CD1c-positive myeloid dendritic cell (primary cell): ENCODE measurements at regions not wholly inside any gene's neighbourhood (a gene's known extent, or its start where the extent isn't known, plus 50 kb on each side); places are given as distances from the start of the nearest gene placed in this dataset.

Source experiments
- DNase-seq: peaks from one replicate; pipeline ENCODE4 v3.0.0-alpha.2; 2016; ENCODE audit errors: extremely low spot score

DNA sequence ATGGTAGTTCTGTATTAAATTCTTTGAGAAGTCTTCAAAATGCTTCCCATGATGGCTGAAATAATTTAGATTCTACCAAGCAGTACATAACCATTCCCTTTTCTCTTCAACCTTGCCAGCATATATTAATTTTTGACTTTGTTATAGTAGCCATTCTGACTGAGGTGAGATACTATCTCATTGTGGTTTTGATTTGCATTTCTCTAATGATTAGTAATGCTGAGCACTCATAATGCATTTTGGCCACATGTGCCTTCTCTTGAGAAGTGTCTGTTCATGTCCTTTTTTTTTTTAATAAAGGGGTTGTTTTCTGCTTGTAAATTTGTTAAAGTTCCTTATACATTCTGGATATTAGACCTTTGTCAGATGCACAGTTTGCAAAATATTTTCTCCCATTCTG lies 173.9 kb downstream of the CALCRL start:
- no peak for DNase-seq

DNA sequence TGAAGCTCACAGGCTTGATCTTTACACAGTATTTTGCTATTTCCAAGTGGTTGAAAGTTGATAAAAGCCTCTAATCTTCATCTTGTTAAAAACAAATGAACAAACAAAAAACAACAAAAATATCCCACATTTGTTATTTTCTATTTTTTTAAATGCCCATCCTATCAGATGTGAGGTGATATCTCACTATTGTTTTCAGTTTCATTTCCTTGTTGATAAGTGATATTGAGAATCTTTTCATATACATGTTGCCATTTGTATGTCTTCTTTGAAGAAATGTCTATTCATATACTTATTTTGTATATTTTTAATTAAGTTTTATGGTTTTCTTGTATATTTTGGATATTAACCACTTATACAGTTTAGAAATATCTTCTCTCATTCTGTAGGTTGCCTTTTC lies 175.8 kb downstream of the CALCRL start:
- no peak for DNase-seq

DNA sequence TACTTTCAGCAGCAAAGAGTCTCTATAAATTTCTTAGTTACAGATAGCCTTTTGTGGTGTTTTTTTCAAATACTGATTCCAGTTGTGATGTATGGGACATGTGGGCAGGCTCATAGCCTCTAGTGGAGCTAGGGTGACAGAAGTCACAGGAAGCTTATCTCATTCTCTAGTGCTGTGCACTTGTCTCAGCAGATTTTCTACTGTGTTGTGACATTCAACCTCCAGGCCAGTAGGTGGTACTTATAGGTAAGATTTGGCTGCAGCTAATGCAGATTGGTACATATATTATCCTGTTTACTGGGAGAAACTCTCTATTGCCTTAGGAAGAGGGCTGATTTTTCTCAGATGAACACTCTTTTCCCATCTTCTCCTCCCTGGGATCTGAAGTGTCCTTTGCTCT lies 176.2 kb downstream of the CALCRL start:
- no peak for DNase-seq

DNA sequence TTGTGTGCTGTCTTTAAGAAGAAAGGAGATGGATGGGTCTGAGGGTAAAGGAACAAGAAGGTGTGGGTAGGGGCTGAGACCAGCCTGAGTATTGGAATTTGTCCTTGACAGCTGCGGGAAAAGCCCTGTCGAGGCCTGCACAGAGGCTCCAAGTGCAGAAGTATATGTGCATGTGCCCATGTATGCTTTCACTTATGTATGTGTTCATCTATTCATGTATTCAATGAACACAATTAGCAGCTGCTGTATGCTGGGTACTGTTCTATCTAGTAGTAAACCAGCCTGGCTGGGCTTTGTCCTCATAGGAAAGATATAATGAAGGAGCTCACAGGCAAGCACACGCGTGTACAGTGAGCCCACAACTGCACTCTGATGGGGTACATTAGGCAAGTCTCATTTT lies 181.4 kb downstream of the CALCRL start:
- DNase-seq: no peak

DNA sequence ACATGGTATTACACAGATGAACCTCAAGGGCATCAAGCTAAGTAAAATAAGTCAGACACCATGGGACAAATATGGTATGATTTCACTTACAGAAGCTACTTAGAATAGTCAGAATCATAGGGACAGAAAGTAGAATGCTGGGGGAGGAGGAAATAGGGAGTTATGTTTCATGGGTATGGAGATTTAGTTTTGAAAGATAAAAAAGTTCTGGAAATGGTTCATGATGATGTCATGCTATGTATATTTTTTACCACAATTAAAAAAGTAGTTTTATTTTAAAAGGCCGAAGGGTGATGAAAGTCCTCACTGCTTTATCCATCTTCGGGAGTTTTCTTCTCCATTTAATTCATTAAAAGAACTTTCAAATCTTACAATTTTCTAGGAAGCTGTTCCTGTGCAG lies 181.9 kb downstream of the CALCRL start:
- DNase-seq: no peak

DNA sequence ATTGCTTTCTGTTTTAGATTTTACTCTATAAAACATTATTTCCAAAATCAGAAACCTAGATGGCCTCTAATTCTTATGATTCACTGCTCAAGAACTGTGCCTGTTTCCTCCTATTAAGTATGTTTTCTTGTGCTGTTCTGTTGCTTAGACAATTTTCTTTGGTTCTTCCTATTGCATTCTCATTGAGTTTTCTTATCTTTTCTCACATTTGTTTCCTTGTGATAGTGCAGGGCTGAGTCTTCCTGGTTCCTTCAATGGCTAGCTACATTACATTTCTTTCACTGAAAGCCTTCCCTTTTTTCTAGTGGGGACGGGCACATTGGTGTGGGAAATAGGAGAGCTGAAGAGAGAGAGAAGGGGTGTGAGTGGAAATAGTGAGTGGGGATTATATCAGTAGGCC lies 183.4 kb downstream of the CALCRL start:
- DNase-seq: no peak

DNA sequence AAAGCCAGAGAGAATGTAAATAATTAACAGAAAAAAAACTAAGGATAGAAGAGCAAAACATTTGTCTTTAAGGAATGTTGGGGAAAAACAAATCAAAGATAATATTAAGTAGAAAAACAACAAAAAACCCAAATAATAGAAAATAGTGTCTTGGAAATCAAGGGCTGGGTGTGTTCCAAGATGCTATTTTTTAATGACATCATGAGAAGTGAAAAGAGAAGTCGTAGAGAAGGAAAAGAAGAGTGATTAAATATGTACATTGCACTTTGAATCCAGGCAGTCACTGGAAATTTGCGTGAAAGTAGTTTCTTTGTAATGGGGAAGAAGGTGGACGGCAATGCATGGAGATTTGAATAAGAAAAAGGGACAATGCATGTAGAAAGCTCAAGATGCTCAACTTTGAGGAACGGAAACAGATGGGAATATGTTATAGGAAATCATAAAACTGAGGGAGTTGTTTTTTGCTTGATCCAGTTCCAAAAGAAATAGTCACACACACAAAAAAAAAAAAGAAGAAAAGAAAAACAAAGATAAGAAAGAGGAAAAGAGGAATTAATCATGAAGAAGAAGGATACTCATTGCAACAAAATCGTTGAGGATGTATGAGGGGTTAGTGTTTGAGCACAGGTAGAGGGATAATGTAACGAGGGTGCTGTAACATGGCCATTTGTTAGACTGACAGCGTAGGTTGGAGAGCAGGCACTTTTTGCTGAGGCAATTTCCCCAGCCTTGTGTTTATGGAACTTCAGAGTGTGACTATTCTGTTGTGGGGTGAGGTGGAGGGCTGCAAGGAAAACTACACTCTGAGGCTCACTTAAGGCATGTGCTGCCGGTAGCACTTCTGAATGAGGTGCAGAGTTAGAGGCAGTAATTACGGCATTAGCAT lies 184.1 kb downstream of the CALCRL start:
- no peak for DNase-seq

DNA sequence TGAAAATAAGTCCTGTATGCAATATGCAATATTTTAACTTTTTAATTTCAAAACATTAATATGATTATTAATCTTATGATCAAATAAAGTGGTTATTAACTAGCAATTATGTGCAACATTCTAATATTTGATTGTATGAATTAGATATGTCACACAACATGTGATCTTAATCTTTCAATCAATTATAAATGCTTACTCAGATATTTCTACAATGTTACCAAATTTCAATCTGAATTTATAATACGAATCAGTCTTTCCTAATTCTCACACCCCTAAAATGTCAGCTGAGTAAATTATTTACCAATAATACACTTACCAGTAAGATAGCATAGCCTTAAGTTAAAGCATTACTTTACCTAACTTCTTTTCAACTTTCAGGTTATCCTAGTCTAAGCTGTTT lies 186.3 kb downstream of the CALCRL start:
- no peak for DNase-seq

DNA sequence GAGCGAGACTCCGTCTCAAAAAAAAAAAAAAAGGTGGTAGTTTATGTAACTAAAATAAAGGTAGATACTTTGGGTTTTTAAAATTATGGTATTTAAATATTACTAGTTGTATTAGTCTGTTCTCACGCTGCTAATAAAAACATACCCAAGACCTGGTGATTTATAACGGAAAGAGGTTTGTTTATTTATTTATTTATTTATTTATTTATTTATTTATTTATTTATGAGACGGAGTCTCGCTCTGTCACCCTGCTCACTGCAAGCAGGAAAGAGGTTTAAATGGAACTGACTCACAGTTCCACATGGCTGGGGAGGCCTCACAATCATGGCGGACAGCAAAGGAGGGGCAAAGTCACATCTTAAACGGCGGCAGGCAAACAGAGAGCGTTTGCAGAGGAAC lies 196.0 kb downstream of the CALCRL start:
- DNase-seq: no peak

DNA sequence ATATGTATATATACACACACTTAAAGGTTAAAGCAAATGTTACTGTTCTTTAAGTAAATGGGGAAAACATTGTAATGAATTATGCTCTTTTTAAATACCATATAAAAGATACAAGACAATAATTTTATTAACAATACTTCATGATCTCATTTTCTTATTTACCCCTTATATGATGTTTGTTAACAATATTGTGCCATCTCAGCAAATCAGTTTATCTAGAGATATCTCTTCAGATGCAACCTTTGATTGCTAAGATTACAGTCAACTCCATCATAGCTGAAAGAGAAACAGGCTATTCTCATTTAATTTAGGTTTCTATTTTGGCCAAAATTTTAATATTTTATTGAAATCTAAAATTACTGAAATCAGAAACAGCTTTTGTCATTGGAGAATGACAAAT lies 197.9 kb downstream of the CALCRL start:
- no peak for DNase-seq

DNA sequence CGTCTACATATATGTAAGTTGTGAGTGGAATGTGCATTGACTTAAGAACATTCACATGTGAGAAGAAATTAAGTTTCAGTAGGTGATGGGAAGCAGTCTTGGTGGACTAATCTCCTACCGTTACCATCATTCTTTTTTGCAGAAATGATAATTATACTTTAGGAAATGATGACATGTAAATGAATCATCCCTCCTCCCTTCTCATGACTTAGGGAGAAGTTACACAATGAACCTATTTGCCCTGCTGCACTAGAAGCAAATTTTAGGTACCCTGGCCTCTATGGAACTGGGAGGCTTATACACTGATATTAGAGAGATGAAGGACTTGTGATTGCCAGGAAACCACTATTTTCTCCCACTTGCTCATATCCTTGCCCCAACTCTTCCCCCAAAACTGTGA lies 214.2 kb downstream of the CALCRL start:
- DNase-seq: no peak

DNA sequence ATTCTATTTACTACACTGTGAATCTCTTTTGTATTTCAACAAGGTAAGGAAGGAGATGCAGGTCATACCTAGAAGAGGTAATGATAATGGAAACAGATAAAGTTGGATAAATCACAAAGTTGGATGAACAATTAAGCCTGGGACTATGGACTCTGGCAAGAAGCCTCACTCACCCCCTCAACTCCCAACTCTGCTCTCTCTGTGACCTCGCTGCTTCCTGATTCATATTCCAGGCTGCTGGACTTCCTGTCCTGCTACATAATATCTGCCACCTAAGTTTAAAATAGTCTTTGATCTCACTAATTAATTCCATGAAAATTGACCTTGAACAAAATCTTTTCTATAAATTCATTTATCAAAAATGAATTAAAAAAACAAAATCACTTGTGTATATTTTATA lies 215.3 kb downstream of the CALCRL start:
- no peak for DNase-seq

DNA sequence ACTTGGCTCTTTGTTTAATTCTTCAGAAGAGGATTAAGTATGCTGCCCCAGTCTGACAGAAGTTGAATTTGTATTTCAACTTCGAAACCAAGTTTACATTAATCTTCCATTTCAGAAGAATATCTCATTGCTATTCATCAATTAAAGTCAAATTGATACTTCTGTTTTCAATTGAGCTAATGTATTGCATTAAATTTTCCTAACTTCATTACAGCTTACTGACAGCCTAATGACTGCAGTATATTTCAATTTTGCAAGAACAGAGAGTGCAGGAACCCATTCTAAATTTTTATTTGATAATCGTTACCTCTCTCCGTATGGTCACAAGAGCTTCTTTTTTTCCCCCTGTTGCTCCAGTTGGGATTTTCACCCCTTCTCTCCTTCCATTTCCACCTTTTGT lies 218.0 kb downstream of the CALCRL start:
- DNase-seq: no peak

DNA sequence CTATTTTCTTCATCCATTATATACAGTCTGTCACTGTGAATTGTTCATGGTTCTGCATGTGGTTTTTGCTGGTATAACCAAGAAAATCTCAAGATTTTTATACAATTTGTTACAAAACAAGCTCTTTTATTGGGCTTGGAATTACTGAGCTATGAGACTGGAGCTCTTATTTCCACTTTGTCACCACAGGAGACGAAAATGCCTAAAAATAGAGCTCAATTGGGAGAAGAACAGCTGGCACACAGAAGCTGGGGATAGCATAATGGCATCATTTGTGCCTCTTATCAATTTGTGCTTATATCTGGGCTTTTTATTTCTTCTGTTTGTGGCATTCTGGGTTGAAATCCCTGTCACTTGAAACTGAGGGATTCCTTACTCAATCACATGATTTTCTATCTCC lies 219.1 kb downstream of the CALCRL start:
- DNase-seq: no peak

DNA sequence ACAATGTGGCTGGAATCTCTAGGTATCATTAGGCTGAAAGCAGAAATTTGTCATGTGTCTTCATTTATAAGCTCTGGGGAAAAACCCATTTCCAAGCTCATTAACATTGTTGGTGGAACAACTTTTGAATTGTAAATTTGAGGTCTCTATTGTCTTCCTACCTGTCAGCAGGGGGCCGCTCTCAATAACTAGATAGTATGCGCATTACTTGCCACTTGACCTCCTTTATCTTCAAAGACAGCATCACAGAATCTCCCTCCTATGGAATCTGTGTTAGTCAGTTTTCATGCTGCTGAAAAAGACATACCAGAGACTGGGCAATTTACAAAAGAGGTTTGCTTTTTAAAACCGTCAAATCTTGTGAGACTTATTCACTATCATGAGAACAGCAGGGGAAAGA lies 223.1 kb downstream of the CALCRL start:
- no peak for DNase-seq

DNA sequence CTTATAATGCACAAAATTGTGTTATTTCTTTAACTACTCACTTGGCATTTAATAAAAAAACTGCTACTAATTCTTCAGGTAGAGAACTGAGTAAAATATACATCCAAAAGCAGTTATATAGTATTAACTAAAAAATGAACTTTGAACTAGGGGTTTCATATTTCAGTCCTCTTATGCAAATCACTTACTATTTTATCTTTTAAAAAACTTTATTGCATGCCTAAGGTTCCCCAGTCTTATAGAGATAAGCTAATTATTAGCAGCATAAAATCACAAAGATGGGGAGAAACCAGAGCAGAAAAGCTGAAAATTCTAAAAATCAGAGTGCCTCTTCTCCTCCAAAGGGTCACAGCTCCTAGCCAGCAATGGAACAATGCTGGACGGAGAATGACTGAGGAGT lies 228.0 kb downstream of the CALCRL start:
- no peak for DNase-seq

DNA sequence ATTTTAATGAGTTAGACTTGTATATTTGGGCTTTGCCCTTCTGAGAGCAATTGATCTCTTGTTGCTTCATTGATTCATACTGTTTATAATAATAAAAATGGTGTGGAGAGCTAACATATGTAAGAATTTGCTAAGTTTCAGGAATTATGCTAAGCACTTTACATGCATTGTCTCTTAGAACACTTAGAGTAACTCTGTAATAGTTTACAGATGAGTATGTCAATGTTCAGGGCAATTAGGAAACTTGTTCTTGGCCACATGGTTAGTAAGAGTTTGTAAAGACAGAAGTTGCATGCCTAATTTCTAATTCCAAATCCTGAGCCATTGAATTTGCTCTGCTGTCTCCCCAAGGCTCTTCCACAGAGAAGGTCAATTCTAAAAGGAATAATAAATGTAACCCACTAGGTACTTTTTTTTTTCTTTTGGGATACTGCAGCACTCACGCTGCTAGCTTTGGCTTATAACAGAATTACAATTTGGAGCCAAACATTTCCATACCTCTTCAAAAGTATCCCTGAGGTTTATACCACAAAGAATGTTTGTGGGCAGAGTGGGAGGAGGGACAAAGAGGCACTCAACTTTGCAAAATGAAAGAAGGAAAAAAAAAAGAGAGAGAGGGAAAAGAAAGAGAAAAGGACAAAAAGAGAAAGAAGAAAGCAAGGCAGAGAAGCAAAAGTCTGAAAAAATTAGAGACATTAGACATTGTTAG lies 232.4 kb downstream of the CALCRL start:
- no peak for DNase-seq

DNA sequence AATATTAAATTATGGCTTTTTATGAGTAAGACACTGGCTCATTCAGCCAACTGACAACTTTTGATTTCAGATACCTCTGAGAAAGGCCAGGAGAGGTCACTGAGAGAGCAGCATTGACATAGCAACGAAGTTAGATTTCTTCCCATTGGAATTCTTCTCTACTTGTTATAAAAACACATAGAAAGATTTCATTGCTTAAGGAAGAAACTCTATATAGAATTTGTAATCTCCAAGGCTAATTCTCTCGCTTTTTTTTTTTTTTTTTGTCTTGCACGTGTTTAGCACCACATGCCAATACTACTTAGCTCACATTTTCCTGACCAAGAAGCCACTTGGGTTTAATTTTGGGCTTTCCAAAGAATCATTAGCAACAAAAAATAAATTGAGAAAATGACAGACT lies 233.7 kb downstream of the CALCRL start:
- DNase-seq: no peak

DNA sequence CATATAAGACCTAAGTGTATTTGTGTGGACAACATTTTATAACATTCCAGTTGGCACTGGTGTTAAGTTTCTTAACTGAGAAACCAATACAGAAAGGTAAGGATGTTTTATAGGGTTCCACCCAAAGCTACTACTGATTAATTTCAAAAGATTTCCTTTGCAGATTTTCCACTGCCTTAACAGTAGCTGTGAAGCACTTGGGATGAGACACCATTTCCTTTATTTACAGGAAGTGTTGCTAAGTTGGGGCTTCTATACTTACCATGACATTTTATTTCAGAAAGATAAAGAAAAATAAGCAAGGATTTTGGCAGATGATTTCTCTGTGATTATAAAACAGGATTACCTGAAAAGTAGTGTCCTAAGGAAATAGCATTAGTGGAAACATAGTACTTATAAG lies 234.3 kb downstream of the CALCRL start:
- DNase-seq: no peak

DNA sequence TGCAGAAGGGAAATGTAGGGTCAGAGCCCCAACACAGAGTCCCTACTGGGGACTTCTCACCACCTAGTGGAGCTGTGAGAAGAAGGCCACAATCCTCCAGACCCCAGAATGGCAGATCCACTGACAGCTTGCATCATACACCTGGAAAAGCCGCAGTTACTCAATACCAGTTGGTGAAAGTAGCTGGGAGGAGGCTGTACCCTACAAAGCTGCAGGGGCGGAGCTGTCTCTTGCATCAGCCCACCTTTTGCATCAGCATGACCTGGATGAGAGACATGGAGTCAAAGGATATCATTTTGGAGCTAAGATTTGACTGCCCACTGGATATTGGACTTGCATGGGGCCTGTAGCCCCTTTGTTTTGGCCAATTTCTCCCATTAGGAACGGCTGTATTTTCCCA lies 237.3 kb downstream of the CALCRL start:
- DNase-seq: no peak

DNA sequence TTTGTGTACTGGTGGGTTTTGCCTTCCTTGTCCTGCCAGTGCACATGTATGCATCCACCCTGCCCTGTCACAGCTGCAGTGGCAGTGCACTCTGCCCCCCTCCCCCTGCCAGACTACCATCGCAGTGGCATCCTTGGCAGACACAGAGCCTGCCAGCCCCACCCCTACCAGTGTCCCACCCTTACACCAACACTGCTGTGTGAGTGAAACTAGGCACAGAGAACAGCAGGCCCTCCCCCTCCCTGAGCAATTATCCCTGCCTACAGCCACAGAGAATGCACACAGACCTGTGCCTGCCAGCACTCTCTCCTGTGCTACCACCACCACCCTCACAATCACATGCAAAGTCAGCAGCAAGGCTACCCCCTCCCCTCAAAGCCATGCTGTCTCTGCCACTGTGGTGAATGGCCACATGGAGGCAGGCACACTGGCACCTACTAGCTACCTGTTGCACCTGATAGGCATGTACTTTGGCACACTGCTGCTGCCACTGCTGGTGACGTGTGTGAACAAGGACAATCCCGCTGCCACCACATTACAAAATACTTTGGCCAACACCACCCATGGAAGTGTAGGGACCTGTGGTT lies 239.8 kb downstream of the CALCRL start:
- no peak for DNase-seq

DNA sequence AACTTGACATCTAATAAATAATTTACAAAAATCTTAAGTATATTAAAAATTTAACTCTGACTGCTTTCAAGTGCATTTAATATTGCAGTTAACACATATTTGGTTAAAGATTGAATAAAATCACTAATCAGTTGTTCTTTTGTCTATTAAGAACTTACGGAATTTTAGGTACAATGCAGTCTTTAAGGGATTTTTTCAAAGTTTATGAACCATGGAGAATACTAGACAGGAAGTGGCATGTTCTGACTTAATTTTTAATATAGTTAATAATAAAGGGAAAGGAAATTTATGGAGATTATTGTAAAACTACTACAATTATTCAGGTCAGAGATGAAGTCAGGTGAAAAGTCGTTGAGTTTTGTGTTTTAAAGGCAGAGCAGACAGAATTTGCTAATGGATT lies 240.9 kb downstream of the CALCRL start:
- no peak for DNase-seq

DNA sequence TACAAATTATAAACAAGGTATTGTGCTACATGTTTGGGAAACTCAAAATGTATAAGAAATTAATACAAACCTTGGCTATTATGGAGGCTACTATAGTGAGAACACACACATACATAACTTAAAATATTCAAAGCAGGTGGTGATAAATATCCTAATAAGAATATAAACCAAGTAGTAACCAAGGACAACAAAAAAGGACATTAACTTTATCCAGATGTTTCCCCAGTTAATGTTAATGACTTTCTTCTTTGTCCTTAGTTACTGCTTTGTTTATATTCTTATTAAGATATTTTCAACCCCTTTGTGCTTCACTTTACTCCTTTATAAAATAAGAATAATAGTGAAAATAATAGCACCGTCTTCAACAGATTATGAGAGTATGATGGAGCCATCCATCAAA lies 241.6 kb downstream of the CALCRL start:
- DNase-seq: no peak
